ENCODE measurements at regions not wholly inside any gene's neighbourhood (a gene's known extent, or its start where the extent isn't known, plus 50 kb on each side); places are given as distances from the start of the nearest gene placed in this dataset.

- ChIA-PET CTCF (interaction anchor here (1.8 to 3.1 kb wide), 2 partner anchors 16 kb away, joined by 4 to 7 read pairs; no protein-coding TSS in a partner anchor), POLR2A (no interaction called here)
- no peak for DNase-seq (ENCODE audit: extremely low spot score)
- no peak for TF ChIP-seq CTCF (IDR thresholded peaks at IDR 0.05; ENCODE audit: control extremely low read depth, extremely low read depth, low read depth, missing control alignments)
These were observed 292.6 kb downstream of the TDRD3 start for GRCh38 chr13:60689571-60689970.

GRCh38 chr13:60689076-60689475 is 292.1 kb downstream of the TDRD3 start:
- TF ChIP-seq CTCF (IDR thresholded peaks at IDR 0.05; ENCODE audit: control extremely low read depth, extremely low read depth, low read depth, missing control alignments): no peak
- no peak for DNase-seq (ENCODE audit: extremely low spot score)
- ChIA-PET CTCF (interaction anchor here (1.8 to 3.1 kb wide), 2 partner anchors 15 to 17 kb away, joined by 4 to 7 read pairs; no protein-coding TSS in a partner anchor), POLR2A (no interaction called here)

GRCh38 chr13:60679928-60680694 is 283.1 kb downstream of the TDRD3 start:
- ChIA-PET CTCF (no interaction called here), POLR2A (no interaction called here)
- TF ChIP-seq CTCF (IDR thresholded peaks at IDR 0.05; ENCODE audit: control extremely low read depth, extremely low read depth, low read depth, missing control alignments): no peak
- DNase-seq (ENCODE audit: extremely low spot score): no peak

GRCh38 chr13:60679131-60679530 is 282.1 kb downstream of the TDRD3 start:
- CTCF ChIA-PET: no interaction called here
- no peak for TF ChIP-seq CTCF (IDR thresholded peaks at IDR 0.05; ENCODE audit: control extremely low read depth, extremely low read depth, low read depth, missing control alignments)
- no peak for DNase-seq (ENCODE audit: extremely low spot score)
- POLR2A ChIA-PET: no interaction called here

- ChIA-PET POLR2A (no interaction called here), CTCF (no interaction called here)
- no peak for DNase-seq (ENCODE audit: extremely low spot score)
- TF ChIP-seq CTCF (IDR thresholded peaks at IDR 0.05; ENCODE audit: control extremely low read depth, extremely low read depth, low read depth, missing control alignments): no peak
These were observed 274.4 kb downstream of the TDRD3 start for GRCh38 chr13:60671386-60671785.

- no peak for TF ChIP-seq CTCF (IDR thresholded peaks at IDR 0.05; ENCODE audit: control extremely low read depth, extremely low read depth, low read depth, missing control alignments)
- CTCF ChIA-PET: interaction anchor here (1.0 kb wide), 1 partner anchor 14 kb away, joined by 4 read pairs; no protein-coding TSS in a partner anchor
- DNase-seq (ENCODE audit: extremely low spot score): no peak
- POLR2A ChIA-PET: no interaction called here
These were observed 266.8 kb downstream of the TDRD3 start for GRCh38 chr13:60663788-60664187.

Measured in GM10248 (cell line).